ENCODE measurements at regions not wholly inside any gene's neighbourhood (a gene's known extent, or its start where the extent isn't known, plus 50 kb on each side); places are given as distances from the start of the nearest gene placed in this dataset.

DNA sequence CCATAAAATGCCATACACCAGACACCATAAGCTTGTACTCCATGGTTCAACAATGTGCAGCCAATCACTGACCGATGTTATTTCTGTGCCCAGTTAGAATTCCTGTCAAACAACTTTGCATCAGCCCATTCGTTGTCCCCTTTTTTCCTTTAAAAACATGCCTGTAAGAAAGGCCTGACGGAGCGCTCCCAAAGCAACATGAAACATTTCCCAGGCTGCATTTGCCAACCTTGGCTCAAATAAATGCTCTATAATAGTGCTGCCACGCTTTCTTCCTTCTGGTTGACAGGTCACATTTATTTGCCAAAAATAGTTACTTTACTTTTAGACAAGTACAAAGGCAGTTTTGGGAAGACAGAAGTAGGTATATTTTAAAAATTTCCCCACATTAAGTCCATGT, 735.6 kb upstream of the PTPRD start (continued):
- TF ChIP-seq, protein P1, sequence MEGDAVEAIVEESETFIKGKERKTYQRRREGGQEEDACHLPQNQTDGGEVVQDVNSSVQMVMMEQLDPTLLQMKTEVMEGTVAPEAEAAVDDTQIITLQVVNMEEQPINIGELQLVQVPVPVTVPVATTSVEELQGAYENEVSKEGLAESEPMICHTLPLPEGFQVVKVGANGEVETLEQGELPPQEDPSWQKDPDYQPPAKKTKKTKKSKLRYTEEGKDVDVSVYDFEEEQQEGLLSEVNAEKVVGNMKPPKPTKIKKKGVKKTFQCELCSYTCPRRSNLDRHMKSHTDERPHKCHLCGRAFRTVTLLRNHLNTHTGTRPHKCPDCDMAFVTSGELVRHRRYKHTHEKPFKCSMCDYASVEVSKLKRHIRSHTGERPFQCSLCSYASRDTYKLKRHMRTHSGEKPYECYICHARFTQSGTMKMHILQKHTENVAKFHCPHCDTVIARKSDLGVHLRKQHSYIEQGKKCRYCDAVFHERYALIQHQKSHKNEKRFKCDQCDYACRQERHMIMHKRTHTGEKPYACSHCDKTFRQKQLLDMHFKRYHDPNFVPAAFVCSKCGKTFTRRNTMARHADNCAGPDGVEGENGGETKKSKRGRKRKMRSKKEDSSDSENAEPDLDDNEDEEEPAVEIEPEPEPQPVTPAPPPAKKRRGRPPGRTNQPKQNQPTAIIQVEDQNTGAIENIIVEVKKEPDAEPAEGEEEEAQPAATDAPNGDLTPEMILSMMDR (IDR thresholded peaks at IDR 0.05): no peak
- TF ChIP-seq SMAD3 (CRISPR knock-in tag; IDR thresholded peaks at IDR 0.05; ENCODE audit: borderline replicate concordance) (no peak), OVOL2 (CRISPR knock-in tag; IDR thresholded peaks at IDR 0.05; ENCODE audit: borderline replicate concordance) (no peak)
- TF ChIP-seq, protein P2, sequence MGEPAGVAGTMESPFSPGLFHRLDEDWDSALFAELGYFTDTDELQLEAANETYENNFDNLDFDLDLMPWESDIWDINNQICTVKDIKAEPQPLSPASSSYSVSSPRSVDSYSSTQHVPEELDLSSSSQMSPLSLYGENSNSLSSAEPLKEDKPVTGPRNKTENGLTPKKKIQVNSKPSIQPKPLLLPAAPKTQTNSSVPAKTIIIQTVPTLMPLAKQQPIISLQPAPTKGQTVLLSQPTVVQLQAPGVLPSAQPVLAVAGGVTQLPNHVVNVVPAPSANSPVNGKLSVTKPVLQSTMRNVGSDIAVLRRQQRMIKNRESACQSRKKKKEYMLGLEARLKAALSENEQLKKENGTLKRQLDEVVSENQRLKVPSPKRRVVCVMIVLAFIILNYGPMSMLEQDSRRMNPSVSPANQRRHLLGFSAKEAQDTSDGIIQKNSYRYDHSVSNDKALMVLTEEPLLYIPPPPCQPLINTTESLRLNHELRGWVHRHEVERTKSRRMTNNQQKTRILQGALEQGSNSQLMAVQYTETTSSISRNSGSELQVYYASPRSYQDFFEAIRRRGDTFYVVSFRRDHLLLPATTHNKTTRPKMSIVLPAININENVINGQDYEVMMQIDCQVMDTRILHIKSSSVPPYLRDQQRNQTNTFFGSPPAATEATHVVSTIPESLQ (CRISPR knock-in tag; IDR thresholded peaks at IDR 0.05): no peak
- TF ChIP-seq, protein P3, sequence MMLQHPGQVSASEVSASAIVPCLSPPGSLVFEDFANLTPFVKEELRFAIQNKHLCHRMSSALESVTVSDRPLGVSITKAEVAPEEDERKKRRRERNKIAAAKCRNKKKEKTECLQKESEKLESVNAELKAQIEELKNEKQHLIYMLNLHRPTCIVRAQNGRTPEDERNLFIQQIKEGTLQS (CRISPR knock-in tag; conservative IDR thresholded peaks at IDR 0.05): no peak
- TF ChIP-seq, protein P4, sequence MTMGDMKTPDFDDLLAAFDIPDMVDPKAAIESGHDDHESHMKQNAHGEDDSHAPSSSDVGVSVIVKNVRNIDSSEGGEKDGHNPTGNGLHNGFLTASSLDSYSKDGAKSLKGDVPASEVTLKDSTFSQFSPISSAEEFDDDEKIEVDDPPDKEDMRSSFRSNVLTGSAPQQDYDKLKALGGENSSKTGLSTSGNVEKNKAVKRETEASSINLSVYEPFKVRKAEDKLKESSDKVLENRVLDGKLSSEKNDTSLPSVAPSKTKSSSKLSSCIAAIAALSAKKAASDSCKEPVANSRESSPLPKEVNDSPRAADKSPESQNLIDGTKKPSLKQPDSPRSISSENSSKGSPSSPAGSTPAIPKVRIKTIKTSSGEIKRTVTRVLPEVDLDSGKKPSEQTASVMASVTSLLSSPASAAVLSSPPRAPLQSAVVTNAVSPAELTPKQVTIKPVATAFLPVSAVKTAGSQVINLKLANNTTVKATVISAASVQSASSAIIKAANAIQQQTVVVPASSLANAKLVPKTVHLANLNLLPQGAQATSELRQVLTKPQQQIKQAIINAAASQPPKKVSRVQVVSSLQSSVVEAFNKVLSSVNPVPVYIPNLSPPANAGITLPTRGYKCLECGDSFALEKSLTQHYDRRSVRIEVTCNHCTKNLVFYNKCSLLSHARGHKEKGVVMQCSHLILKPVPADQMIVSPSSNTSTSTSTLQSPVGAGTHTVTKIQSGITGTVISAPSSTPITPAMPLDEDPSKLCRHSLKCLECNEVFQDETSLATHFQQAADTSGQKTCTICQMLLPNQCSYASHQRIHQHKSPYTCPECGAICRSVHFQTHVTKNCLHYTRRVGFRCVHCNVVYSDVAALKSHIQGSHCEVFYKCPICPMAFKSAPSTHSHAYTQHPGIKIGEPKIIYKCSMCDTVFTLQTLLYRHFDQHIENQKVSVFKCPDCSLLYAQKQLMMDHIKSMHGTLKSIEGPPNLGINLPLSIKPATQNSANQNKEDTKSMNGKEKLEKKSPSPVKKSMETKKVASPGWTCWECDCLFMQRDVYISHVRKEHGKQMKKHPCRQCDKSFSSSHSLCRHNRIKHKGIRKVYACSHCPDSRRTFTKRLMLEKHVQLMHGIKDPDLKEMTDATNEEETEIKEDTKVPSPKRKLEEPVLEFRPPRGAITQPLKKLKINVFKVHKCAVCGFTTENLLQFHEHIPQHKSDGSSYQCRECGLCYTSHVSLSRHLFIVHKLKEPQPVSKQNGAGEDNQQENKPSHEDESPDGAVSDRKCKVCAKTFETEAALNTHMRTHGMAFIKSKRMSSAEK (CRISPR knock-in tag; IDR thresholded peaks at IDR 0.05; ENCODE audit: borderline replicate concordance): no peak

DNA sequence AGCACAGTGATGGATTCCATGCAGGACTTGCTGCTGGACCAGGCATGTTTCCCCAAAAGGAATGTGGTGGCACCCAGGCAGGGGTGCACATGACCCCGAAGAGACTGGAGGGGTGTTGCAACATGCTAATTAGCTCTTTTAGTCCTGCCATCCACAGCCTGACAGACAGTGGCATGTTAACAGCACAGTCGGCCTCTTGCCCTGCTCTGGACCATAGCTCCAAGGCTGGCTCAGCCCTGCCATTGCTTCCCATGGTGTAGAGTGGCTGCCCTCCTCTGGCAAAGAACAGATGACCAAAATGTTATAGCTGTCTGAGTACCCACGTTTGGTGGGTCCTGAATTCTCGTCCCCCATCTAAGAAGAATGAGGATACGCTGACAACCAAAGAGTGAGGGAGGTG, 736.4 kb upstream of the PTPRD start:
- TF ChIP-seq PRRX2 (CRISPR knock-in tag; IDR thresholded peaks at IDR 0.05): no peak
- no peak for TF ChIP-seq IRF2 (CRISPR knock-in tag; IDR thresholded peaks at IDR 0.05; ENCODE audit: borderline replicate concordance, low read depth)
- no peak for TF ChIP-seq JAZF1 (CRISPR knock-in tag; IDR thresholded peaks at IDR 0.05)
- TF ChIP-seq RORB (CRISPR knock-in tag; IDR thresholded peaks at IDR 0.05): no peak
- TF ChIP-seq NR1H2 (CRISPR knock-in tag; IDR thresholded peaks at IDR 0.05): no peak
- TF ChIP-seq, protein P5, sequence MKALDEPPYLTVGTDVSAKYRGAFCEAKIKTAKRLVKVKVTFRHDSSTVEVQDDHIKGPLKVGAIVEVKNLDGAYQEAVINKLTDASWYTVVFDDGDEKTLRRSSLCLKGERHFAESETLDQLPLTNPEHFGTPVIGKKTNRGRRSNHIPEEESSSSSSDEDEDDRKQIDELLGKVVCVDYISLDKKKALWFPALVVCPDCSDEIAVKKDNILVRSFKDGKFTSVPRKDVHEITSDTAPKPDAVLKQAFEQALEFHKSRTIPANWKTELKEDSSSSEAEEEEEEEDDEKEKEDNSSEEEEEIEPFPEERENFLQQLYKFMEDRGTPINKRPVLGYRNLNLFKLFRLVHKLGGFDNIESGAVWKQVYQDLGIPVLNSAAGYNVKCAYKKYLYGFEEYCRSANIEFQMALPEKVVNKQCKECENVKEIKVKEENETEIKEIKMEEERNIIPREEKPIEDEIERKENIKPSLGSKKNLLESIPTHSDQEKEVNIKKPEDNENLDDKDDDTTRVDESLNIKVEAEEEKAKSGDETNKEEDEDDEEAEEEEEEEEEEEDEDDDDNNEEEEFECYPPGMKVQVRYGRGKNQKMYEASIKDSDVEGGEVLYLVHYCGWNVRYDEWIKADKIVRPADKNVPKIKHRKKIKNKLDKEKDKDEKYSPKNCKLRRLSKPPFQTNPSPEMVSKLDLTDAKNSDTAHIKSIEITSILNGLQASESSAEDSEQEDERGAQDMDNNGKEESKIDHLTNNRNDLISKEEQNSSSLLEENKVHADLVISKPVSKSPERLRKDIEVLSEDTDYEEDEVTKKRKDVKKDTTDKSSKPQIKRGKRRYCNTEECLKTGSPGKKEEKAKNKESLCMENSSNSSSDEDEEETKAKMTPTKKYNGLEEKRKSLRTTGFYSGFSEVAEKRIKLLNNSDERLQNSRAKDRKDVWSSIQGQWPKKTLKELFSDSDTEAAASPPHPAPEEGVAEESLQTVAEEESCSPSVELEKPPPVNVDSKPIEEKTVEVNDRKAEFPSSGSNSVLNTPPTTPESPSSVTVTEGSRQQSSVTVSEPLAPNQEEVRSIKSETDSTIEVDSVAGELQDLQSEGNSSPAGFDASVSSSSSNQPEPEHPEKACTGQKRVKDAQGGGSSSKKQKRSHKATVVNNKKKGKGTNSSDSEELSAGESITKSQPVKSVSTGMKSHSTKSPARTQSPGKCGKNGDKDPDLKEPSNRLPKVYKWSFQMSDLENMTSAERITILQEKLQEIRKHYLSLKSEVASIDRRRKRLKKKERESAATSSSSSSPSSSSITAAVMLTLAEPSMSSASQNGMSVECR (CRISPR knock-in tag; IDR thresholded peaks at IDR 0.05; ENCODE audit: borderline replicate concordance): no peak
- TF ChIP-seq ETV6 (CRISPR knock-in tag; IDR thresholded peaks at IDR 0.05): no peak
- TF ChIP-seq JUN (CRISPR knock-in tag; IDR thresholded peaks at IDR 0.05): no peak
- TF ChIP-seq, protein P6, sequence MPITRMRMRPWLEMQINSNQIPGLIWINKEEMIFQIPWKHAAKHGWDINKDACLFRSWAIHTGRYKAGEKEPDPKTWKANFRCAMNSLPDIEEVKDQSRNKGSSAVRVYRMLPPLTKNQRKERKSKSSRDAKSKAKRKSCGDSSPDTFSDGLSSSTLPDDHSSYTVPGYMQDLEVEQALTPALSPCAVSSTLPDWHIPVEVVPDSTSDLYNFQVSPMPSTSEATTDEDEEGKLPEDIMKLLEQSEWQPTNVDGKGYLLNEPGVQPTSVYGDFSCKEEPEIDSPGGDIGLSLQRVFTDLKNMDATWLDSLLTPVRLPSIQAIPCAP (CRISPR knock-in tag; IDR thresholded peaks at IDR 0.05): no peak
- no peak for TF ChIP-seq EMX1 (CRISPR knock-in tag; IDR thresholded peaks at IDR 0.05)
- TF ChIP-seq ZNF263 (CRISPR knock-in tag; IDR thresholded peaks at IDR 0.05; ENCODE audit: low read depth): no peak
- no peaks in the 10 kb centered on the region for H3K9me3 Mint-ChIP-seq
- H3K36me3 Mint-ChIP-seq: no peaks in the 10 kb centered on the region
- H3K27me3 Mint-ChIP-seq (ENCODE audit: low read depth): no peaks in the 10 kb centered on the region
- ChIA-PET CTCF (interaction anchor here (1.2 kb wide), 1 partner anchor 493 kb away, joined by 3 read pairs; no protein-coding TSS in a partner anchor), POLR2A (no interaction called here)
- ATAC-seq: peak; percentile 65
- H3K4me3 Mint-ChIP-seq: no peak overlapping the region
- peaks cover 17% of the 10 kb centered on the region for H3K4me1 Mint-ChIP-seq
- no peak for DNase-seq (ENCODE audit: low spot score)
- H3K27ac Mint-ChIP-seq: no peak overlapping the region
